ENCODE measurements at regions not wholly inside any gene's neighbourhood (a gene's known extent, or its start where the extent isn't known, plus 50 kb on each side); places are given as distances from the start of the nearest gene placed in this dataset.

GRCh38 chr7:67788669-67789068 lies 792.0 kb downstream of the TYW1 start:
- CTCF ChIA-PET, result no interaction called here
- H3K27me3 Mint-ChIP-seq, result no peaks in the 10 kb centered on the region
- DNase-seq (no peak), ATAC-seq (no peak)
- H3K4me3 Mint-ChIP-seq, result no peak overlapping the region
- H3K27ac Mint-ChIP-seq, result no peak overlapping the region
- no peaks in the 10 kb centered on the region for H3K4me1 Mint-ChIP-seq
- no peaks in the 10 kb centered on the region for H3K36me3 Mint-ChIP-seq
- peaks cover 11% of the 10 kb centered on the region for H3K9me3 Mint-ChIP-seq (ENCODE audit: low read depth)

- H3K36me3 Mint-ChIP-seq, result no peaks in the 10 kb centered on the region
- ATAC-seq (no peak), DNase-seq (no peak)
- no peaks in the 10 kb centered on the region for H3K4me1 Mint-ChIP-seq
- no peaks in the 10 kb centered on the region for H3K27me3 Mint-ChIP-seq
- CTCF ChIA-PET, result no interaction called here
- H3K9me3 Mint-ChIP-seq (ENCODE audit: low read depth), result peaks cover 11% of the 10 kb centered on the region
- no peak overlapping the region for H3K27ac Mint-ChIP-seq
- H3K4me3 Mint-ChIP-seq, result no peak overlapping the region
These were observed 795.3 kb downstream of the TYW1 start for GRCh38 chr7:67791918-67792317.

GRCh38 chr7:67794544-67794943 lies 797.9 kb downstream of the TYW1 start:
- no peak overlapping the region for H3K4me3 Mint-ChIP-seq
- CTCF ChIA-PET, result no interaction called here
- no peaks in the 10 kb centered on the region for H3K27me3 Mint-ChIP-seq
- H3K9me3 Mint-ChIP-seq (ENCODE audit: low read depth), result peaks cover 10% of the 10 kb centered on the region
- no peaks in the 10 kb centered on the region for H3K4me1 Mint-ChIP-seq
- no peaks in the 10 kb centered on the region for H3K36me3 Mint-ChIP-seq
- H3K27ac Mint-ChIP-seq, result no peak overlapping the region
- DNase-seq, result no peak
- ATAC-seq, result no peak

GRCh38 chr7:67803789-67804188 lies 807.2 kb downstream of the TYW1 start:
- Mint-ChIP-seq H3K4me1 (no peaks in the 10 kb centered on the region), H3K4me3 (no peak overlapping the region), H3K27me3 (no peaks in the 10 kb centered on the region), H3K9me3 (ENCODE audit: low read depth) (peaks cover 9% of the 10 kb centered on the region), H3K27ac (no peak overlapping the region), H3K36me3 (no peaks in the 10 kb centered on the region)
- ATAC-seq (no peak), DNase-seq (no peak)
- CTCF ChIA-PET, result no interaction called here

GRCh38 chr7:67805921-67806471 lies 809.4 kb downstream of the TYW1 start:
- Mint-ChIP-seq H3K9me3 (ENCODE audit: low read depth) (peaks cover 5% of the 10 kb centered on the region), H3K4me3 (no peak overlapping the region), H3K4me1 (no peaks in the 10 kb centered on the region), H3K27me3 (no peaks in the 10 kb centered on the region), H3K36me3 (no peaks in the 10 kb centered on the region), H3K27ac (no peak overlapping the region)
- CTCF ChIA-PET, result no interaction called here
- ATAC-seq (no peak), DNase-seq (no peak)

- DNase-seq, result no peak
- no peaks in the 10 kb centered on the region for H3K36me3 Mint-ChIP-seq
These were observed 811.2 kb downstream of the TYW1 start for GRCh38 chr7:67807826-67808225.

GRCh38 chr7:67809586-67809985 lies 813.0 kb downstream of the TYW1 start:
- Mint-ChIP-seq H3K27me3 (no peaks in the 10 kb centered on the region), H3K4me1 (no peaks in the 10 kb centered on the region), H3K36me3 (no peaks in the 10 kb centered on the region), H3K9me3 (ENCODE audit: low read depth) (peaks cover 9% of the 10 kb centered on the region), H3K27ac (no peak overlapping the region), H3K4me3 (no peak overlapping the region)
- CTCF ChIA-PET, result no interaction called here
- ATAC-seq, result no peak
- DNase-seq, result no peak

More at GRCh38 chr7:67807826-67808225, 811.2 kb downstream of the TYW1 start:
- H3K9me3 Mint-ChIP-seq (ENCODE audit: low read depth), result peaks cover 7% of the 10 kb centered on the region
- no peak for ATAC-seq
- H3K27ac Mint-ChIP-seq, result no peak overlapping the region
- no peak overlapping the region for H3K4me3 Mint-ChIP-seq
- H3K27me3 Mint-ChIP-seq, result no peaks in the 10 kb centered on the region
- CTCF ChIA-PET, result no interaction called here
- no peaks in the 10 kb centered on the region for H3K4me1 Mint-ChIP-seq

GRCh38 chr7:67813621-67814292 lies 817.1 kb downstream of the TYW1 start:
- H3K36me3 Mint-ChIP-seq, result no peaks in the 10 kb centered on the region
- no peak overlapping the region for H3K27ac Mint-ChIP-seq
- ATAC-seq (no peak), DNase-seq (no peak)
- no peaks in the 10 kb centered on the region for H3K27me3 Mint-ChIP-seq
- H3K4me3 Mint-ChIP-seq, result no peak overlapping the region
- no peaks in the 10 kb centered on the region for H3K4me1 Mint-ChIP-seq
- CTCF ChIA-PET, result no interaction called here
- H3K9me3 Mint-ChIP-seq (ENCODE audit: low read depth), result peaks cover 24% of the 10 kb centered on the region

- no peaks in the 10 kb centered on the region for H3K36me3 Mint-ChIP-seq
- no peak overlapping the region for H3K27ac Mint-ChIP-seq
- no peaks in the 10 kb centered on the region for H3K4me1 Mint-ChIP-seq
- H3K27me3 Mint-ChIP-seq, result no peaks in the 10 kb centered on the region
- no peak for ATAC-seq
- no peak for DNase-seq
- no peak overlapping the region for H3K4me3 Mint-ChIP-seq
- peaks cover 25% of the 10 kb centered on the region for H3K9me3 Mint-ChIP-seq (ENCODE audit: low read depth)
- CTCF ChIA-PET, result no interaction called here
These were observed 820.8 kb downstream of the TYW1 start for GRCh38 chr7:67817481-67817880.

GRCh38 chr7:67821116-67821515 lies 824.5 kb downstream of the TYW1 start:
- peaks cover 20% of the 10 kb centered on the region for H3K9me3 Mint-ChIP-seq (ENCODE audit: low read depth)

GRCh38 chr7:67823345-67823744 lies 826.7 kb downstream of the TYW1 start:
- Mint-ChIP-seq H3K4me3 (no peak overlapping the region), H3K9me3 (ENCODE audit: low read depth) (peaks cover 17% of the 10 kb centered on the region), H3K4me1 (no peaks in the 10 kb centered on the region), H3K27me3 (no peaks in the 10 kb centered on the region), H3K36me3 (no peaks in the 10 kb centered on the region), H3K27ac (no peak overlapping the region)
- ATAC-seq (no peak), DNase-seq (no peak)
- CTCF ChIA-PET, result no interaction called here

More at GRCh38 chr7:67821116-67821515, 824.5 kb downstream of the TYW1 start:
- Mint-ChIP-seq H3K4me1 (no peaks in the 10 kb centered on the region), H3K4me3 (no peak overlapping the region), H3K36me3 (no peaks in the 10 kb centered on the region), H3K27ac (no peak overlapping the region), H3K27me3 (no peaks in the 10 kb centered on the region)
- CTCF ChIA-PET, result no interaction called here
- ATAC-seq (no peak), DNase-seq (no peak)

- ATAC-seq, result no peak
- CTCF ChIA-PET, result no interaction called here
- Mint-ChIP-seq H3K36me3 (no peaks in the 10 kb centered on the region), H3K27ac (no peak overlapping the region), H3K9me3 (ENCODE audit: low read depth) (peaks cover 14% of the 10 kb centered on the region), H3K4me1 (no peaks in the 10 kb centered on the region), H3K27me3 (no peaks in the 10 kb centered on the region), H3K4me3 (no peak overlapping the region)
- DNase-seq, result no peak
These were observed 828.7 kb downstream of the TYW1 start for GRCh38 chr7:67825356-67825755.

- Mint-ChIP-seq H3K4me1 (no peaks in the 10 kb centered on the region), H3K27ac (no peak overlapping the region), H3K4me3 (no peak overlapping the region), H3K27me3 (no peaks in the 10 kb centered on the region), H3K36me3 (no peaks in the 10 kb centered on the region), H3K9me3 (ENCODE audit: low read depth) (peaks cover 5% of the 10 kb centered on the region)
- ATAC-seq (no peak), DNase-seq (no peak)
- CTCF ChIA-PET, result no interaction called here
These were observed 845.3 kb downstream of the TYW1 start for GRCh38 chr7:67841896-67842295.

GRCh38 chr7:67842571-67842970 lies 845.9 kb downstream of the TYW1 start:
- no peak for ATAC-seq
- H3K27ac Mint-ChIP-seq, result no peak overlapping the region

More at GRCh38 chr7:67842571-67842970, 845.9 kb downstream of the TYW1 start:
- CTCF ChIA-PET, result no interaction called here
- H3K27me3 Mint-ChIP-seq, result no peaks in the 10 kb centered on the region
- no peaks in the 10 kb centered on the region for H3K4me1 Mint-ChIP-seq
- no peak for DNase-seq
- peaks cover 5% of the 10 kb centered on the region for H3K9me3 Mint-ChIP-seq (ENCODE audit: low read depth)
- no peaks in the 10 kb centered on the region for H3K36me3 Mint-ChIP-seq
- no peak overlapping the region for H3K4me3 Mint-ChIP-seq
